ENCODE measurements at regions not wholly inside any gene's neighbourhood (a gene's known extent, or its start where the extent isn't known, plus 50 kb on each side); places are given as distances from the start of the nearest gene placed in this dataset.

- H3K9me3 ChIP-seq = no peaks in the 10 kb centered on the region
- no peaks in the 10 kb centered on the region for H3K36me3 ChIP-seq
- H3K27me3 ChIP-seq = no peaks in the 10 kb centered on the region
- H3K4me1 ChIP-seq = no peaks in the 10 kb centered on the region
- no peak overlapping the region for H3K27ac ChIP-seq
- TF ChIP-seq POLR2A (IDR thresholded peaks at IDR 0.05) = no peak
- WGBS, 2 donors (ENCODE audit: low coverage in 1 of 2) = 68 to 75% methylated on average over 2 of the region's 2 CpGs
- no peak for ATAC-seq
- no peak overlapping the region for H3K4me3 ChIP-seq
Measured at GRCh38 chr4:66972087-66972486, 573.2 kb downstream of the CENPC start.

- no peak for ATAC-seq
- Histone ChIP-seq H3K27me3 (no peaks in the 10 kb centered on the region), H3K4me3 (no peak overlapping the region), H3K27ac (no peak overlapping the region), H3K4me1 (no peaks in the 10 kb centered on the region), H3K36me3 (no peaks in the 10 kb centered on the region), H3K9me3 (no peaks in the 10 kb centered on the region)
- TF ChIP-seq EP300 (IDR thresholded peaks at IDR 0.05) = no peak
- no peak for TF ChIP-seq CTCF (IDR thresholded peaks at IDR 0.05)
- no peak for TF ChIP-seq POLR2AphosphoS5 (IDR thresholded peaks at IDR 0.05)
- TF ChIP-seq POLR2A (IDR thresholded peaks at IDR 0.05) = no peak
- 75% methylated on average over 1 of the region's 1 CpG; no CpG with 5 or more reads in 1 of the 2 donors for whole genome bisulfite sequencing, 2 donors (ENCODE audit: low coverage in 1 of 2)
Measured at GRCh38 chr4:66964467-66964866, 580.8 kb downstream of the CENPC start.

GRCh38 chr4:66963084-66963483, 582.2 kb downstream of the CENPC start:
- H3K27ac ChIP-seq = no peak overlapping the region
- H3K36me3 ChIP-seq = no peaks in the 10 kb centered on the region
- H3K4me1 ChIP-seq = no peaks in the 10 kb centered on the region
- H3K9me3 ChIP-seq = no peaks in the 10 kb centered on the region
- no peak overlapping the region for H3K4me3 ChIP-seq
- no peak for ATAC-seq
- 72 to 73% methylated on average over 3 of the region's 3 CpGs for WGBS, 2 donors (ENCODE audit: low coverage in 1 of 2)
- H3K27me3 ChIP-seq = no peaks in the 10 kb centered on the region
- TF ChIP-seq POLR2A (IDR thresholded peaks at IDR 0.05) = no peak
- no peak for TF ChIP-seq EP300 (IDR thresholded peaks at IDR 0.05)
- TF ChIP-seq CTCF (IDR thresholded peaks at IDR 0.05) = no peak
- no peak for TF ChIP-seq POLR2AphosphoS5 (IDR thresholded peaks at IDR 0.05)

- Histone ChIP-seq H3K9me3 (no peaks in the 10 kb centered on the region), H3K27me3 (no peaks in the 10 kb centered on the region), H3K4me1 (no peaks in the 10 kb centered on the region), H3K27ac (no peak overlapping the region), H3K36me3 (no peaks in the 10 kb centered on the region), H3K4me3 (no peak overlapping the region)
- TF ChIP-seq POLR2AphosphoS5 (IDR thresholded peaks at IDR 0.05) (no peak), CTCF (IDR thresholded peaks at IDR 0.05) (no peak)
- WGBS, 2 donors (ENCODE audit: low coverage in 1 of 2) = 80 to 93% methylated on average over 2 of the region's 2 CpGs
- ATAC-seq = no peak
Measured at GRCh38 chr4:66959207-66959606, 586.1 kb downstream of the CENPC start.

- no peak for ATAC-seq
- TF ChIP-seq EP300 (IDR thresholded peaks at IDR 0.05) (no peak), POLR2A (IDR thresholded peaks at IDR 0.05) (no peak), POLR2AphosphoS5 (IDR thresholded peaks at IDR 0.05) (no peak), CTCF (IDR thresholded peaks at IDR 0.05) (no peak)
- Histone ChIP-seq H3K36me3 (no peaks in the 10 kb centered on the region), H3K9me3 (no peaks in the 10 kb centered on the region), H3K4me1 (no peaks in the 10 kb centered on the region), H3K27ac (no peak overlapping the region), H3K4me3 (no peak overlapping the region), H3K27me3 (no peaks in the 10 kb centered on the region)
- WGBS, 2 donors (ENCODE audit: low coverage in 1 of 2) = no CpG with 5 or more reads among the region's 1 CpG
Measured at GRCh38 chr4:66956852-66957251, 588.5 kb downstream of the CENPC start.

- H3K36me3 ChIP-seq = no peaks in the 10 kb centered on the region
- 87 to 90% methylated on average over 2 to 3 of the region's 6 CpGs for WGBS, 2 donors (ENCODE audit: low coverage in 1 of 2)
- H3K4me3 ChIP-seq = no peak overlapping the region
- H3K27me3 ChIP-seq = no peaks in the 10 kb centered on the region
- no peak for ATAC-seq
- no peak for TF ChIP-seq POLR2AphosphoS5 (IDR thresholded peaks at IDR 0.05)
- TF ChIP-seq EP300 (IDR thresholded peaks at IDR 0.05) = no peak
- TF ChIP-seq POLR2A (IDR thresholded peaks at IDR 0.05) = no peak
- no peak for TF ChIP-seq CTCF (IDR thresholded peaks at IDR 0.05)
- H3K27ac ChIP-seq = no peak overlapping the region
- H3K9me3 ChIP-seq = no peaks in the 10 kb centered on the region
- no peaks in the 10 kb centered on the region for H3K4me1 ChIP-seq
Measured at GRCh38 chr4:66956426-66956825, 588.9 kb downstream of the CENPC start.
